SK-N-MC (cell line): ENCODE measurements at regions not wholly inside any gene's neighbourhood (a gene's known extent, or its start where the extent isn't known, plus 50 kb on each side); places are given as distances from the start of the nearest gene placed in this dataset.

ENCODE experiments used
- DNase-seq: peaks from one replicate; pipeline ENCODE4 v3.0.0-alpha.2; 2011; ENCODE audit warnings: low read depth, low spot score
- H3K27ac ChIP-seq: fragments of 200-600 bp; sonication (generic); 2 replicates; pipeline ENCODE4 v1.5.1; 2016; ENCODE audit warnings: mixed run types
- H3K36me3 ChIP-seq: fragments of 200-600 bp; sonication (generic); 2 replicates; pipeline ENCODE4 v1.6.1; 2017; ENCODE audit warnings: antibody characterized with exemption, low read length, mixed read lengths; ENCODE audit not compliant: insufficient read depth
- H3K4me3 ChIP-seq: fragments of 200-600 bp; sonication (generic); 2 replicates; pipeline ENCODE4 v1.5.1; 2016
- H3K9ac ChIP-seq: fragments of 200-600 bp; sonication (generic); 2 replicates; pipeline ENCODE4 v1.8.0; 2017; ENCODE audit warnings: mixed run types, mixed read lengths; ENCODE audit not compliant: insufficient read length
- H3K9me3 ChIP-seq: fragments of 200-600 bp; sonication (generic); 2 replicates; pipeline ENCODE4 v1.6.1; 2017; ENCODE audit warnings: low read depth, mild to moderate bottlenecking, antibody characterized with exemption, low read length, moderate library complexity, mixed read lengths
- EZH2 ChIP-seq: fragments of 200-600 bp; sonication (generic); IDR thresholded peaks from one replicate; pipeline ENCODE4 v1.6.1; 2017; ENCODE audit warnings: antibody characterized with exemption
- FOXP2 ChIP-seq: optimal IDR thresholded peaks from 2 replicates; pipeline ENCODE3; 2011; ENCODE audit warnings: mild to moderate bottlenecking, moderate library complexity; ENCODE audit not compliant: insufficient read depth; ENCODE audit errors: extremely low read length, control extremely low read depth
- POLR2AphosphoS5 ChIP-seq: IDR thresholded peaks from 2 replicates; pipeline ENCODE4 v1.6.1; 2012; ENCODE audit warnings: mild to moderate bottlenecking, low read depth, low read length, borderline replicate concordance

DNA sequence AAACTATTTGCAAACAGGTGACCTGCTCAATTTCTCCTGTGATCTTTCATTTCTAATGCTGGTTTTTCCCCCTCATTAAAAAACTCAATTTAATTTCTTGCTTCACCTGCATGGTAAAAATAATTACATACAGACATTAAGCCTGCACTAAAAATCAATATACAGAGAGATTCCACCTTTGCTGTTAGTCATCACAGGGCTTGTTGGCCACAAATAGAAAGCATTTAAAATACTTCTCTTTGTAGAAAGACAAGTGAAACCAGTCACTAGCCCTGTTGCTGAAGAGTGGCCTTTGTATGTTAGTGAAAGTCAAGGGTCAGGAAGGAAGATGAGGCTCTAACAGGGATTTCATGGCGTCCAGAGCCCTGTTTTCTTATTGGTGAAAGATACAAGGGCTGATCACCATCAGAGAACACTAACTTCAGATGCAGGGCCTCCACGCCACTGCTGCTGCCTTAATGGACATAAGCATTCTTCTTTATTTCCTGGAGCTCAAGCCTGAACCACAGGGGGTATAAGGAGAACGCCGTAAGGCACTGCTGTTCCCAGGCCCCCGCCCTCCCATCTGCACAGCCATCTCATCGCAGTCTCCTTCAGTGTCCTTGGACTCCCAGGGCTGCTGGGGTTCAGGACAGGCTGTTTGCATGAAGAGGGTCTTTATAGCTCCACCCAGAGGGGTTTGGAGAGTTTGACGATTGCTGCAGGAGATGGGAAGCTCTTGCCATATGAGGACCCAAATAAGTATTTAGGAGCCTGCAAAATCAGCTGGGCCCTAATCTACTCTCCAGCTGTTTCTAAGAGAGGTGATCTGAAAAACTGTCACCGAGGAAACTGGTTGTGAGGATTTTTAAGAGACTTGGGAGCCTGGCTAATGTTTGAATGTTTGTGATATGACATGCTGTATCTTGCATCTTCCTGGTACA is 117.3 kb upstream of the IRF2BP2 start:
- H3K27ac ChIP-seq: peak overlapping the region; percentile 47
- H3K4me3 ChIP-seq: no peak overlapping the region
- TF ChIP-seq POLR2AphosphoS5 (no peak), FOXP2 (no peak), EZH2 (no peak)
- no peak for DNase-seq
- H3K9me3 ChIP-seq: no peaks in the 10 kb centered on the region
- H3K9ac ChIP-seq: peak overlapping the region; percentile 6
- no peaks in the 10 kb centered on the region for H3K36me3 ChIP-seq

DNA sequence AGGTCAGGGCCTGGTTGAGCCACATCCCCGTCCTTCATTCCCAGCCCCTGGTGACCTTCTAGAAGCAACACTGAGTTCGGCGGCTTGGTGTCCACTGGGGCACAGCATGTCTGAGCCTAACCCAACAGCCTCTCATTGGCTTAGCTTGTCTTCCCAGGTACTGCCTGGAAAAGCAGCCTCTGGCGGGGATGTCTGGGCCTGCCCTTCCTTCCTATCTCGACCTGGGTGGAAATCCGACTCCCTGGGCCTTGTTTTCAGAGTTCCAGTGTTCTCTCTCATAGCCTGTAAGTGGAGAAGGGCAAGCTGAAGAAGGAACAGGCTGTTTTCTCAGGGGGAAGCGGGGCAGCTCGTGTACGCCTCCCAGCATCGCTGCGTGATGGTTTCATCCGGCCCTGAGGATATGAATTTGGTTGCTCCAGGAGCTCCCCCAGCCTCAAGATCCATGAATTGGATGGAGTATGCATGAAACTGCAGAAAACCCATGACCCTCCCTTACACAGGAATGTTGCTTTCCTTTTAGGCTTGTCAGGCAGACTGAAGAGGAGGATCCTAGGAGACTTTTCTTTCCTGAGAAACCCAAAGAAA is 116.5 kb upstream of the IRF2BP2 start:
- no peaks in the 10 kb centered on the region for H3K36me3 ChIP-seq
- no peak for DNase-seq
- TF ChIP-seq EZH2: no peak
- no peak overlapping the region for H3K9ac ChIP-seq
- peak overlapping the region; percentile 100 for H3K27ac ChIP-seq
- no peaks in the 10 kb centered on the region for H3K9me3 ChIP-seq
- no peak overlapping the region for H3K4me3 ChIP-seq

DNA sequence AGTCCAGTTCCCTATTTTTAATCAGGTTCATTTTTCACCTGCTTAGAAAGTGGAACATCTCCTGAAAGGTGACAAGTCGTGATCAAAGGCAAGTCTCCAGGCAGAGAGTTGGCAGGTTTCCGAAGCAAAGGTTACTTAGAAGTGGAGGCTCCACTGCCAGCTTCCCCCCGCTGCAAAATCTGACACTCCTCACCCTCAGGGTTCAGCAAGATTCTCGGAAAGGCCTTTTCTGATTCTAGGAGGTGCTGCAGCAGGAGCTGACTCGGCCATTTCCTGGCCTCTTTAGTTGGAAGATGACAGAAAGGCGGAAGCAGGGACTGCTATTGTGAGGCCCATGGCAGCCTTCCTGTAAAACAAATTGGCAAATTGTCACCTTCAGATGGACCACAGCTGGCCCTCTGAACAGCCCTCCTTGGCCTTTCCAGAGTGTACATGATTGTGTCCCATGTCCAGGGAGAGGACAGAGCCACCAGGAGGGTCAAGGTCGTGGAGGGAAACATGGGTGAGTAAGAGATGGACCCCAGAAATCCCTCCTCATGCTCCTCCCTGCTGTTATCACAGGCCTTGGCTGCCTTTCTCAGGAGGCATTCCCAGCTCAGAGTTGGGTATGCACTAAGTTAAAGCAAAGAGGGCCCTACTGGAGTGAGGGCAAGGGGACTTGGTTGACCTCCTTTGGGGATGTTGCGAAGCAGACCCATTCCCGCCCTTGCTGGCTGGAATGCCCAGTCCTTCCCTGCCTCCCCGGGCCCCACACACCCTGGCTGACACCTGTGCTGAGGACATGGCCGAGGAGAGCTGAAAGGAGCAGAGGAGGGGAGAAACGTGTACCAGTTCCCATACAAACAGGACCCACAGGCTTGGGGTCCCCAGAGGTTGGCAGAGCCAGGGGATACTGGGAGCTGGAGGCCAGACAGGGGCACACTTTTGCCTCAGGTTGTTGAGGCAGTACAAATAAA is 115.5 kb upstream of the IRF2BP2 start:
- Histone ChIP-seq H3K9me3 (no peaks in the 10 kb centered on the region), H3K9ac (peak overlapping the region; percentile 80), H3K27ac (peak overlapping the region; percentile 100), H3K4me3 (peak overlapping the region; percentile 70), H3K36me3 (no peaks in the 10 kb centered on the region)
- DNase-seq: no peak
- TF ChIP-seq FOXP2: no peak
- no peak for TF ChIP-seq EZH2
- no peak for TF ChIP-seq POLR2AphosphoS5

DNA sequence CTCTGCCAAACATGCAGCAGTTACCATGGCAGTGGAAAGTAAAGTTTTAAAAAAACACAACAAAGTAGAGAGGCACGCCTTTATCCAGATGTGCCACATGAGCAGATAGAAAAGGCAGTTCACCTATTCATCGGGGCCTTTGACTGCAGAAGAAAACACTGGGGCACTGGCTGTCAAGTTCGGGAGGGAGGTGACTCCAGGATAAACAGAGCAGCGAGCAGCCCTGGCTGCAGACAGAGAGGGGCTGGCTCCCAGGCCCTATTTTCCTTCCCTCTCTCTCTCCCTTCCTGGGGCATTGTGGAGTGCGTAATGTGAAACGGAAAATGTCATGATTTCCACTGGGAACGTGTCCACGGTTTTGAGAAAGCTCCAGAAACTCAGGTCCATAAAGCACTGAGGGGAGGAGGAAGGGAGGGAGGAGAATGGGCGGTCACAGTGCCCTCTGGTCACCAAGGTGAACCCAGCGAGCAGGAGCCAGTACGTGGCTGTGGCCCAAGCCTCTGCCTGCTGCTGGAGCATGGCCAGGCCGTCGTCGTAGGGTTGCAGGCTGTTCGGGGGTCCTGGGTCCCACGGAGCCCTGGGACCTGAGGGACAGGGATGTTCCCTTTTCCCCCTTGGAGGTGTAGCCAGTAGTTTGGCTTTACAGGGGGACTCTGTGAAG is 114.7 kb upstream of the IRF2BP2 start:
- H3K9me3 ChIP-seq: no peaks in the 10 kb centered on the region
- H3K4me3 ChIP-seq: peak overlapping the region; percentile 70
- H3K36me3 ChIP-seq: no peaks in the 10 kb centered on the region
- H3K27ac ChIP-seq: peak overlapping the region; percentile 100
- DNase-seq: no peak
- H3K9ac ChIP-seq: peak overlapping the region; percentile 80
- TF ChIP-seq FOXP2: no peak
- no peak for TF ChIP-seq EZH2
- no peak for TF ChIP-seq POLR2AphosphoS5

DNA sequence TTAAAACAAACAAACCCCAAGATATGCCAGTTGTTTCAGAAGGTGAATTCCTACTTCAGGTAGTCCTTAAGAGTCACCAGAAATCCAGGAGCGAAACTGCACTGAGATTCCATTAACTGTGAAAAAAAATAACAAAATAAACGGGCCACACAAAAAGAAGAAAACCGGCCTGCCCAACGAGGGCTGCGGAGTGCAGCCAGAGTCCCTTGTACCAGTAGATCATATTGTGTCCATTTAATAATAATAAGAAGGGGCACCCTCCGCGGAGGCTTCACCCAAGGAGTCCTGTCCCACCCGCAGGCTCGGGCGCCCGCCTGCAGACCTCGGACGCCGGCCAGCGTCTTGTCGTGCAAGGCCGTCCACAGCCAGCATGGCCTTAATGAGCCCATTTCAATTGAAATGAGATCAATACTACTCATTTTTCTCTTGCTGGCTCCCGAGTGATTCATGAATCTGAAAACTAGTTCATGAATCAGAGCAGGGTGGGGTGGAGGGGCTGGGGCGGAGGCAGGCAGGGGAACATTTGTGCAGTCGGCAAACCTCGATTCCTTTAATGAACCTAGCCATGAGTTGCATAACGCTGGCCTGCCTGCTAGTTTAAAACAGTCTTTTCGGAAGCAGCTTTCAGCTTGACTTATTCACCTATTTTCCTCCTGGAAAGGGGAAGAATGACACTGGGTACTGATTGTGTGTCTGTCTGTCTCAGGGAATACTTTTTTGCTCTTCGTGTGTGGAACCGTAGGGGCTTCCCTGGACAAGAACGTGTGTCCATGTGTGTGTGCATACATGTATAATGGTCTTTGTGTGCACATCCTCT is 113.1 kb upstream of the IRF2BP2 start:
- TF ChIP-seq POLR2AphosphoS5: no peak
- no peak for TF ChIP-seq FOXP2
- no peak for TF ChIP-seq EZH2
- Histone ChIP-seq H3K9me3 (no peaks in the 10 kb centered on the region), H3K36me3 (no peaks in the 10 kb centered on the region), H3K27ac (peak overlapping the region; percentile 100), H3K4me3 (peak overlapping the region; percentile 79), H3K9ac (peak overlapping the region; percentile 94)
- DNase-seq: no peak

DNA sequence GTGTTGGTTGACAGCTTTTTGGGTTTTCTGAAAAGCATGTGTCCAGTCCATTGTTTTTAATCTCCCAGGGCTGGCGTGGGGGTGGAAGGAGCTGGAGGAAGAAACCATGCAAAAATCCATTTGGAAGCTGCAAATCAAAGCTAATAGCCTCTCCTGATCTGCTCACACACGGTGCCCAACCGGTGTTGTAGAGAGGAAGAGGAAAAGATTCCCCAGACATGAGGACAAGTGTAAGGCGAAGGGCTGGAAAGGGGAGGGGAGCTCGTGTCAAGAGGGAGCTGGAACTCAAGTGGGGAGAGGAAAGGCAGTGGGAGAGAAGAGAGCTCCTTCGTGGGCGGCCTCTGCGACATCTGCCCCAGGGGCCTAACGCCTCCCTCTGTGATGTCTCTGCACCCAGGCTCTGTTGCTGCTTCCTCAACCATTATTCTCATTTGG is 112.3 kb upstream of the IRF2BP2 start:
- no peak for DNase-seq
- Histone ChIP-seq H3K9ac (peak overlapping the region; percentile 94), H3K27ac (peak overlapping the region; percentile 100), H3K9me3 (no peaks in the 10 kb centered on the region), H3K4me3 (no peak overlapping the region), H3K36me3 (no peaks in the 10 kb centered on the region)
- TF ChIP-seq POLR2AphosphoS5 (no peak), FOXP2 (no peak), EZH2 (no peak)

DNA sequence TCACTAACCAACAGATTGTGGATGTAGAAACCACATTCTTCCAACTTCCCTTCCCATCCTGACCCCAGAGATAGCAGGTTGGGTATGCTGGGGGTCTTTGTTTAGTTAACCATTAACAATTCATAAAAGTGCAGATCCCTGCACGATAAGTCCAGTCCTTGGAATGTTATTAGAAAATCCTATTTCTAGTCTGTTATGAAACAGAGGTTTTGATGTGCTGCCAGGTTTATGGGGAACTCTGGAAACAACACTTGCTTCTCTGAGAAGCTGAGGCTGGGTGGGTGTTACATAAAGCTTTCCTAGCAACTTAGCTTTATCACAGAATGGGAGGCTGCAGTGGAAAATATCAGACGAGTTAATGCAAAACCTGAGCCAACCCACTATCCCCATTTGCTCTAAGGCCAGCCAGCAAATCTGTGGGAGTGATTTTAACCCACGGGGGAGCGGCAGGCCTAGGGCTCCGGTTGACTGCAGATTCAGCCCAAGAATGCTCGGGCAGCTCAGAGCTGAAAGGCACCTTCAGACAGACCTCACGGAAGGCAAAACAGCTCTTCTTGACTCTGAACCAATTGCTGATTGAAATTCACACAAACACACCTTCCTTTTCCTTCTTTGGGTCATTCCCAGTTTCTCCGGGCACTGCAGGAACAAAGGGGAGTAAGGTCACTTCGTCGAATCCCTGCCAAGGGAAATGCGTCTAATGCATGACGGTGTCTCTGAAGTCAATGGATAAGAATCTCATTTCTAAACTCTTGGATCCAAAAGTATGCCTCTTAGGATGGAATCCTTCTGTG is 111.7 kb upstream of the IRF2BP2 start:
- Histone ChIP-seq H3K9ac (peak overlapping the region; percentile 30), H3K36me3 (no peaks in the 10 kb centered on the region), H3K4me3 (no peak overlapping the region), H3K9me3 (no peaks in the 10 kb centered on the region), H3K27ac (peak overlapping the region; percentile 100)
- no peak for DNase-seq
- TF ChIP-seq FOXP2: no peak
- no peak for TF ChIP-seq EZH2
- TF ChIP-seq POLR2AphosphoS5: no peak
